ENCODE measurements at regions not wholly inside any gene's neighbourhood (a gene's known extent, or its start where the extent isn't known, plus 50 kb on each side); places are given as distances from the start of the nearest gene placed in this dataset.
A peak's percentile ranks its signal among the peaks of the same experiment; 100 is the strongest.

DNA sequence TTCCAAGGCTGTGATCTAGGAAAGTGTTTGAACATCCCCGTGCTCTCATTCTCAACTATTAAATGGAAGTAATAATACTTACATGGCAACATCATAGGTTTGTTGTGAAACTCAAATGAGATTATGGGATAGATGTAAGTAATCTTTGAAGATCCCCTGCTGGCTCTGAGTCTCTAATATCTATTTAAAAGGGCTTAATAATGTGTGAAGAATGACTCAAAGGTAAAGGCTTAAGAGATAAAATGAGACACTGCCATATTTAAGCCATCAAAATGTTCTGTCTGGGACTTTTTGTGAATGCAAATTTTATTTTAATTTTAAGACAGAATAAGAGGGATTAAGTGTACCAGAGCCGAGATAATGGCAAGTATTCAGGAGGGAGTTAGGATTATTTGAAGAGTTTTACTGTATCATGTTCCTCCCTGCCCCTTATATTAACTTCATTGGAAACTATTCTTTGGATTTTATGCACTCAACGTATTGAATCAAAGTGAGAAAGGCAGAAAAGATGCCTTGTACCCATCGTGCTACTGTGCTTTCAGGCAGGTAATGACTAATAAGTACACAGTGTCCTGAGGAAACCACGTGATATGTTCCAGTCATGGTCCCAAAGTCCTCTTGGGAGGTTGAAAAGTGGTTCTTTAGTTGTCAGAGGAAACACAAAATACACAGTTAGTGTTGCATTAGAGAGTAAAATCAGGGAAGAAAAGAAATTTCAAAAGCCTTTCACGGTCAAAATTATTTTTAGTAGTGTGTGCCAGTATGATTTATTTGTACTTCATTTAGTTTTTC, 192.4 kb downstream of the RBM46 start:
- no peaks in the 10 kb centered on the region for H3K36me3 Mint-ChIP-seq
- no peak overlapping the region for H3K4me3 Mint-ChIP-seq

DNA sequence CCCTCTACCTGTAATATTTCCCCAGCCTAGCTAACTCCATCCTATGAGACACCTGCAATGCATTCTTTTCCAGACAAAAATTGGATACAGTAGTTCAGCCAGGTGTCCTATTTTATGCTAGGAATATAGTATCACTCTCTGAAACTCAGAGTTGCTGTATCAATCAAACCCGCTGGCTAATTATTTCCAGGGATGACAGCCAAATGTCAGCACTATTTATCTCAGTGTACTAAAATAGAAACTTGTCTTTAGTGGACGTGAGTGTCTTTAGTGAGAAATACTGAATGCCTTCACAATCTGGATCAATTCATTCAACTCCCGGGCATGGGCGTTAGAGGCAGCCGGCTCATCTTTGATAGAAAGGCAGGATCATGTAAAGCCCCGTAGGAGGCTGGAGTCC, 196.2 kb downstream of the RBM46 start:
- Histone ChIP-seq H3K27me3 (no peaks in the 10 kb centered on the region), H3K27ac (no peak overlapping the region), H4K20me1 (ENCODE audit: low read depth) (no peaks in the 10 kb centered on the region), H3K9me3 (ENCODE audit: low read depth) (no peaks in the 10 kb centered on the region), H3F3A (ENCODE audit: low read depth) (no peaks in the 10 kb centered on the region), H3K4me3 (no peak overlapping the region), H3K4me2 (no peak overlapping the region), H3K36me3 (no peaks in the 10 kb centered on the region), H3K9ac (no peak overlapping the region), H3K4me1 (no peaks in the 10 kb centered on the region), H2AFZ (replicated peaks) (no peak overlapping the region), H3K79me2 (ENCODE audit: low read depth) (no peaks in the 10 kb centered on the region)
- no peak for DNase-seq (ENCODE audit: low spot score)
- peaks cover 9% of the 10 kb centered on the region for H3K4me1 Mint-ChIP-seq
- H3K9me3 Mint-ChIP-seq, result peaks cover 3% of the 10 kb centered on the region
- peaks cover 2% of the 10 kb centered on the region for H3K27me3 Mint-ChIP-seq (ENCODE audit: insufficient read depth, low read depth)
- no peak for TF ChIP-seq EZH2 (IDR thresholded peaks at IDR 0.05)
- no peak overlapping the region for H3K4me3 Mint-ChIP-seq
- H3K36me3 Mint-ChIP-seq, result no peaks in the 10 kb centered on the region
- no peak overlapping the region for H3K27ac Mint-ChIP-seq

More for the DNA sequence above, 192.4 kb downstream of the RBM46 start:
- H3K9me3 Mint-ChIP-seq, result no peaks in the 10 kb centered on the region
- no peak overlapping the region for H3K4me2 ChIP-seq
- no peaks in the 10 kb centered on the region for H3K36me3 ChIP-seq
- no peak overlapping the region for H3K27ac ChIP-seq
- H4K20me1 ChIP-seq (ENCODE audit: low read depth), result no peaks in the 10 kb centered on the region
- TF ChIP-seq, protein P1, sequence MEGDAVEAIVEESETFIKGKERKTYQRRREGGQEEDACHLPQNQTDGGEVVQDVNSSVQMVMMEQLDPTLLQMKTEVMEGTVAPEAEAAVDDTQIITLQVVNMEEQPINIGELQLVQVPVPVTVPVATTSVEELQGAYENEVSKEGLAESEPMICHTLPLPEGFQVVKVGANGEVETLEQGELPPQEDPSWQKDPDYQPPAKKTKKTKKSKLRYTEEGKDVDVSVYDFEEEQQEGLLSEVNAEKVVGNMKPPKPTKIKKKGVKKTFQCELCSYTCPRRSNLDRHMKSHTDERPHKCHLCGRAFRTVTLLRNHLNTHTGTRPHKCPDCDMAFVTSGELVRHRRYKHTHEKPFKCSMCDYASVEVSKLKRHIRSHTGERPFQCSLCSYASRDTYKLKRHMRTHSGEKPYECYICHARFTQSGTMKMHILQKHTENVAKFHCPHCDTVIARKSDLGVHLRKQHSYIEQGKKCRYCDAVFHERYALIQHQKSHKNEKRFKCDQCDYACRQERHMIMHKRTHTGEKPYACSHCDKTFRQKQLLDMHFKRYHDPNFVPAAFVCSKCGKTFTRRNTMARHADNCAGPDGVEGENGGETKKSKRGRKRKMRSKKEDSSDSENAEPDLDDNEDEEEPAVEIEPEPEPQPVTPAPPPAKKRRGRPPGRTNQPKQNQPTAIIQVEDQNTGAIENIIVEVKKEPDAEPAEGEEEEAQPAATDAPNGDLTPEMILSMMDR (IDR thresholded peaks at IDR 0.05), result no peak
- TF ChIP-seq EZH2phosphoT487 (IDR thresholded peaks at IDR 0.05), result no peak
- no peak for TF ChIP-seq EZH2 (IDR thresholded peaks at IDR 0.05)
- no peaks in the 10 kb centered on the region for H3F3A ChIP-seq (ENCODE audit: low read depth)
- H3K27me3 ChIP-seq, result no peaks in the 10 kb centered on the region
- H3K4me1 ChIP-seq, result no peaks in the 10 kb centered on the region
- no peak overlapping the region for H2AFZ ChIP-seq (replicated peaks)
- H3K4me1 Mint-ChIP-seq, result peaks cover 9% of the 10 kb centered on the region
- no peak overlapping the region for H3K4me3 ChIP-seq
- H3K79me2 ChIP-seq (ENCODE audit: low read depth), result no peaks in the 10 kb centered on the region
- H3K9ac ChIP-seq, result no peak overlapping the region
- DNase-seq (ENCODE audit: low spot score), result no peak
- H3K27ac Mint-ChIP-seq, result no peak overlapping the region
- no peaks in the 10 kb centered on the region for H3K9me3 ChIP-seq (ENCODE audit: low read depth)
- peaks cover 2% of the 10 kb centered on the region for H3K27me3 Mint-ChIP-seq (ENCODE audit: insufficient read depth, low read depth)

- Mint-ChIP-seq H3K36me3 (no peaks in the 10 kb centered on the region), H3K4me3 (no peak overlapping the region), H3K9me3 (peaks cover 3% of the 10 kb centered on the region), H3K27ac (no peak overlapping the region), H3K27me3 (ENCODE audit: insufficient read depth, low read depth) (no peaks in the 10 kb centered on the region), H3K4me1 (peaks cover 10% of the 10 kb centered on the region)
- Histone ChIP-seq H3K27me3 (no peaks in the 10 kb centered on the region), H3K9ac (no peak overlapping the region), H3K4me1 (no peaks in the 10 kb centered on the region), H4K20me1 (ENCODE audit: low read depth) (no peaks in the 10 kb centered on the region), H3F3A (ENCODE audit: low read depth) (no peaks in the 10 kb centered on the region), H3K36me3 (no peaks in the 10 kb centered on the region), H3K27ac (no peak overlapping the region), H3K79me2 (ENCODE audit: low read depth) (no peaks in the 10 kb centered on the region), H3K4me2 (no peak overlapping the region), H3K4me3 (no peak overlapping the region), H2AFZ (replicated peaks) (peak overlapping the region; percentile 73), H3K9me3 (ENCODE audit: low read depth) (no peaks in the 10 kb centered on the region)
- TF ChIP-seq EZH2phosphoT487 (IDR thresholded peaks at IDR 0.05), result no peak
- TF ChIP-seq, protein P1 (IDR thresholded peaks at IDR 0.05), result peak; percentile 79
- no peak for TF ChIP-seq EZH2 (IDR thresholded peaks at IDR 0.05)
- peak; percentile 81 for DNase-seq (ENCODE audit: low spot score)
These were observed 201.3 kb downstream of the RBM46 start for GRCh38 chr4:154982187-154983047.
